Left kidney (tissue), 1 donor: ENCODE measurements at regions not wholly inside any gene's neighbourhood (a gene's known extent, or its start where the extent isn't known, plus 50 kb on each side); places are given as distances from the start of the nearest gene placed in this dataset.

Source experiments
- DNase-seq: peaks from one replicate; pipeline ENCODE4 v3.0.0-alpha.2; 2013

GRCh38 chr7:56291-56913, 136.0 kb upstream of the FAM20C start:
- DNase-seq, result no peak

- no peak for DNase-seq
Measured at GRCh38 chr7:57071-57470, 135.3 kb upstream of the FAM20C start.

- no peak for DNase-seq
Measured at GRCh38 chr7:57482-58255, 134.7 kb upstream of the FAM20C start.

- DNase-seq, result no peak
Measured at GRCh38 chr7:58316-58715, 134.1 kb upstream of the FAM20C start.

- no peak for DNase-seq
Measured at GRCh38 chr7:59079-60016, 133.0 kb upstream of the FAM20C start.

- DNase-seq, result no peak
Measured at GRCh38 chr7:60017-60675, 132.2 kb upstream of the FAM20C start.

GRCh38 chr7:60706-61105, 131.7 kb upstream of the FAM20C start:
- no peak for DNase-seq

GRCh38 chr7:61111-61510, 131.3 kb upstream of the FAM20C start:
- DNase-seq, result no peak

- DNase-seq, result no peak
Measured at GRCh38 chr7:61576-62360, 130.6 kb upstream of the FAM20C start.

- DNase-seq, result no peak
Measured at GRCh38 chr7:62361-63116, 129.8 kb upstream of the FAM20C start.

- no peak for DNase-seq
Measured at GRCh38 chr7:63117-63480, 129.3 kb upstream of the FAM20C start.

GRCh38 chr7:63521-64021, 128.8 kb upstream of the FAM20C start:
- no peak for DNase-seq

GRCh38 chr7:64098-64915, 128.1 kb upstream of the FAM20C start:
- DNase-seq, result peak; percentile 81

GRCh38 chr7:64916-65341, 127.4 kb upstream of the FAM20C start:
- DNase-seq, result no peak

GRCh38 chr7:65554-65953, 126.8 kb upstream of the FAM20C start:
- no peak for DNase-seq

- DNase-seq, result no peak
Measured at GRCh38 chr7:66296-66695, 126.1 kb upstream of the FAM20C start.

- DNase-seq, result no peak
Measured at GRCh38 chr7:66741-67140, 125.6 kb upstream of the FAM20C start.

- no peak for DNase-seq
Measured at GRCh38 chr7:67661-68395, 124.5 kb upstream of the FAM20C start.

GRCh38 chr7:68629-69028, 123.7 kb upstream of the FAM20C start:
- DNase-seq, result no peak
